ENCODE measurements at regions not wholly inside any gene's neighbourhood (a gene's known extent, or its start where the extent isn't known, plus 50 kb on each side); places are given as distances from the start of the nearest gene placed in this dataset.

DNA sequence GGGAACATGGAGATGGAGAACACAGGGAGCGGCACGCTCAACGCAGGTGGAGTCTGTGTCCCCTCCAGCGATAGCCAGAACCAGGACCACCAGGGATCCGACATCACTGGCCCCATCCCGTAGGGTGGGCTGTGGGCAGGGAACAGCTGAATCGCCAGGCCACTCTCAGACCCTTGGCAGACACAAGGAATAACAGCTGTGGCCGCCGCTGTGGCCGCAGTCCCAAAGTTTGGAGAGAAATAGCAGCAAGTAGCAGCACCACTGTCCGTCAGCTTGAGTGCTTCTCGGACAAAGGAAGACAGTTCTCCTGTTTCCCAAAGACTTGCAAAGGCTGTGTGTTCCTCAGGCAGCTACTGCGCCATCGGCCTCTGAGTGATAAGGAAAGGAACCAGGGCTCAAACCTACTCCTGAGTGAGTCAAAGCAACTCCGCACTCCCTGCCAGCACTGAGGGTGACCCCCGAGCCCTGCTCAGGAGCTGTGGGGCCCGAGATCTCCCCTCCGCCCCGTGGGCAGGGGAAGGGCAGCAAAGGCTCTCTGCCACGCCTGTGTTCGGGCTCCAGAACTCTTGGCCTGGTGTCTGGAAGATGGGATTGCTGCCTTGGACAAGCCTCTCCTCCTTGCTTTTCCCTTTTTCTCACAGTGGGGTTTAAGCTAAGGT, 82.3 kb upstream of the FAM20C start:
- Histone ChIP-seq H3K4me2 (no peak overlapping the region), H3K4me3 (no peak overlapping the region), H3K36me3 (ENCODE audit: insufficient read depth) (no peaks in the 10 kb centered on the region; the same call in 1 of the 2 replicates), H3K9me2 (ENCODE audit: insufficient read depth) (no peaks in the 10 kb centered on the region), H3K27ac (ENCODE audit: low read depth) (no peak overlapping the region), H3K4me1 (ENCODE audit: insufficient read depth) (no peaks in the 10 kb centered on the region), H2AFZ (peak overlapping the region; percentile 87; the same call in 1 of the 2 replicates), H3K79me2 (replicated peaks; ENCODE audit: insufficient read depth) (no peaks in the 10 kb centered on the region), H4K20me1 (replicated peaks; ENCODE audit: insufficient read depth) (no peaks in the 10 kb centered on the region), H3K27me3 (ENCODE audit: insufficient read depth) (no peaks in the 10 kb centered on the region), H3F3A (replicated peaks; ENCODE audit: low read depth) (0 out of 2 replicates have a peak, but pooled peaks cover 5% of the 10 kb centered on the region)
- no peak; the same call in 1 of the 3 replicates for ATAC-seq
- H3K27me3 Mint-ChIP-seq (ENCODE audit: insufficient read depth, low read depth, poor library complexity), result no peaks in the 10 kb centered on the region
- H3K36me3 Mint-ChIP-seq (ENCODE audit: low read depth), result peaks cover 15% of the 10 kb centered on the region
- no peak overlapping the region for H3K4me3 Mint-ChIP-seq
- no peak overlapping the region for H3K27ac Mint-ChIP-seq
- TF ChIP-seq, protein P1, sequence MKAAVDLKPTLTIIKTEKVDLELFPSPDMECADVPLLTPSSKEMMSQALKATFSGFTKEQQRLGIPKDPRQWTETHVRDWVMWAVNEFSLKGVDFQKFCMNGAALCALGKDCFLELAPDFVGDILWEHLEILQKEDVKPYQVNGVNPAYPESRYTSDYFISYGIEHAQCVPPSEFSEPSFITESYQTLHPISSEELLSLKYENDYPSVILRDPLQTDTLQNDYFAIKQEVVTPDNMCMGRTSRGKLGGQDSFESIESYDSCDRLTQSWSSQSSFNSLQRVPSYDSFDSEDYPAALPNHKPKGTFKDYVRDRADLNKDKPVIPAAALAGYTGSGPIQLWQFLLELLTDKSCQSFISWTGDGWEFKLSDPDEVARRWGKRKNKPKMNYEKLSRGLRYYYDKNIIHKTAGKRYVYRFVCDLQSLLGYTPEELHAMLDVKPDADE (IDR thresholded peaks at IDR 0.05), result no peak
- H3K4me1 Mint-ChIP-seq, result peaks cover 10% of the 10 kb centered on the region; the same call in 2 of the 3 replicates
- H3K9me3 Mint-ChIP-seq, result peaks cover 31% of the 10 kb centered on the region
- no peak for DNase-seq (ENCODE audit: low spot score)

DNA sequence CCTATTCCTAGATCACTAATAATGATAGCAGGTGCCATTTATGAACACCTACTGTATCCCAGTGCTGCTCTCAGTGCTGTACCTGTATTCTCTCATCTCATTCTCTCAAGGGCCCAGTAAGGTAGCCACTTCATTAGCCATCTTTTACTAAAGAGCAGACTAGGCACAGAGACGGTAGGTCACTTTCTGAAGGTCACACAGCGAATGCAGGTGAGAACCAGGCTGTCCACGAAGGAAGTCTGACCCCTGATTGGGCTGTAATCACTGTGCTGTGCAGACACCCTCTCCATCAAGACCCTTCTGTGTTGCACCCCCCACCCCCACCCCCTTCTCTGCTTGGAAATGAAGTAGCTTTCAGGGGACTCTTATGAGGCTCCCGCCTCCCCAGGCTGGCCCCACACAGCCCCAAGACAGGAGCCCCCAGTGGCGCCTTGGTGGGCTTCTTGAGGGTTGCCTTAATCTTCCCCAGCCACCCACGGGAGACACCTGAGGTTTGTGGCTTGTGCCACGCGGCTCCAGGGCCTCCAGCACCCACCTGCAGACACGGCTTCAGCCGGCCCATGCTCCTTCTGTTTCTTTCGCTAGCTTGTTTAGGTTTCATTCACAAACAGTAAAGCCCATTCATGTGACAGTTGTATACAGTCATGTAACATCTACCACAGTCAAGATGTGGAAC, 81.7 kb upstream of the FAM20C start:
- Histone ChIP-seq H4K20me1 (replicated peaks; ENCODE audit: insufficient read depth) (no peaks in the 10 kb centered on the region), H3F3A (replicated peaks; ENCODE audit: low read depth) (0 out of 2 replicates have a peak, but pooled peaks cover 5% of the 10 kb centered on the region), H3K4me1 (ENCODE audit: insufficient read depth) (no peaks in the 10 kb centered on the region), H3K27me3 (ENCODE audit: insufficient read depth) (no peaks in the 10 kb centered on the region), H2AFZ (no peak overlapping the region), H3K27ac (ENCODE audit: low read depth) (no peak overlapping the region), H3K9me2 (ENCODE audit: insufficient read depth) (no peaks in the 10 kb centered on the region), H3K36me3 (ENCODE audit: insufficient read depth) (no peaks in the 10 kb centered on the region; the same call in 1 of the 2 replicates), H3K79me2 (replicated peaks; ENCODE audit: insufficient read depth) (no peaks in the 10 kb centered on the region), H3K4me2 (no peak overlapping the region), H3K4me3 (no peak overlapping the region)
- no peak for DNase-seq (ENCODE audit: low spot score)
- H3K4me3 Mint-ChIP-seq, result no peak overlapping the region
- H3K9me3 Mint-ChIP-seq, result peaks cover 31% of the 10 kb centered on the region
- ATAC-seq, result no peak
- H3K36me3 Mint-ChIP-seq (ENCODE audit: low read depth), result peaks cover 15% of the 10 kb centered on the region
- H3K4me1 Mint-ChIP-seq, result peaks cover 10% of the 10 kb centered on the region; the same call in 2 of the 3 replicates
- H3K27me3 Mint-ChIP-seq (ENCODE audit: insufficient read depth, low read depth, poor library complexity), result no peaks in the 10 kb centered on the region
- H3K27ac Mint-ChIP-seq, result no peak overlapping the region
- TF ChIP-seq, protein P1 (IDR thresholded peaks at IDR 0.05), result no peak
- TF ChIP-seq STAT1 (IDR thresholded peaks at IDR 0.05; ENCODE audit: unreplicated experiment) (no peak), NANOG (IDR thresholded peaks at IDR 0.05; ENCODE audit: borderline replicate concordance) (no peak), CREB1 (CRISPR knock-in tag; IDR thresholded peaks at IDR 0.05; ENCODE audit: low read depth) (no peak), ZNF114 (CRISPR knock-in tag; IDR thresholded peaks at IDR 0.05) (no peak), JUNB (IDR thresholded peaks at IDR 0.05; ENCODE audit: unreplicated experiment) (no peak), EZH2 (IDR thresholded peaks at IDR 0.05; ENCODE audit: low read depth, unreplicated experiment) (no peak)
- TF ChIP-seq, protein P2, sequence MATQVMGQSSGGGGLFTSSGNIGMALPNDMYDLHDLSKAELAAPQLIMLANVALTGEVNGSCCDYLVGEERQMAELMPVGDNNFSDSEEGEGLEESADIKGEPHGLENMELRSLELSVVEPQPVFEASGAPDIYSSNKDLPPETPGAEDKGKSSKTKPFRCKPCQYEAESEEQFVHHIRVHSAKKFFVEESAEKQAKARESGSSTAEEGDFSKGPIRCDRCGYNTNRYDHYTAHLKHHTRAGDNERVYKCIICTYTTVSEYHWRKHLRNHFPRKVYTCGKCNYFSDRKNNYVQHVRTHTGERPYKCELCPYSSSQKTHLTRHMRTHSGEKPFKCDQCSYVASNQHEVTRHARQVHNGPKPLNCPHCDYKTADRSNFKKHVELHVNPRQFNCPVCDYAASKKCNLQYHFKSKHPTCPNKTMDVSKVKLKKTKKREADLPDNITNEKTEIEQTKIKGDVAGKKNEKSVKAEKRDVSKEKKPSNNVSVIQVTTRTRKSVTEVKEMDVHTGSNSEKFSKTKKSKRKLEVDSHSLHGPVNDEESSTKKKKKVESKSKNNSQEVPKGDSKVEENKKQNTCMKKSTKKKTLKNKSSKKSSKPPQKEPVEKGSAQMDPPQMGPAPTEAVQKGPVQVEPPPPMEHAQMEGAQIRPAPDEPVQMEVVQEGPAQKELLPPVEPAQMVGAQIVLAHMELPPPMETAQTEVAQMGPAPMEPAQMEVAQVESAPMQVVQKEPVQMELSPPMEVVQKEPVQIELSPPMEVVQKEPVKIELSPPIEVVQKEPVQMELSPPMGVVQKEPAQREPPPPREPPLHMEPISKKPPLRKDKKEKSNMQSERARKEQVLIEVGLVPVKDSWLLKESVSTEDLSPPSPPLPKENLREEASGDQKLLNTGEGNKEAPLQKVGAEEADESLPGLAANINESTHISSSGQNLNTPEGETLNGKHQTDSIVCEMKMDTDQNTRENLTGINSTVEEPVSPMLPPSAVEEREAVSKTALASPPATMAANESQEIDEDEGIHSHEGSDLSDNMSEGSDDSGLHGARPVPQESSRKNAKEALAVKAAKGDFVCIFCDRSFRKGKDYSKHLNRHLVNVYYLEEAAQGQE (IDR thresholded peaks at IDR 0.05; ENCODE audit: unreplicated experiment), result no peak

All from GM23338 (cell line).